Loucy (cell line): ENCODE measurements at regions not wholly inside any gene's neighbourhood (a gene's known extent, or its start where the extent isn't known, plus 50 kb on each side); places are given as distances from the start of the nearest gene placed in this dataset.

ENCODE experiments used
- H2AFZ ChIP-seq: fragments of 200-600 bp; sonication (generic); 2 replicates; pipeline ENCODE4 v1.6.0; 2016; ENCODE audit warnings: antibody characterized with exemption, mild to moderate bottlenecking, low read length, moderate library complexity
- H3F3A ChIP-seq: fragments of 200-600 bp; 2 replicates; pipeline ENCODE4 v1.6.0; 2016; ENCODE audit warnings: antibody characterized with exemption, low read depth, mild to moderate bottlenecking
- H3K27me3 ChIP-seq: fragments of 200-600 bp; sonication (generic); 2 replicates; pipeline ENCODE4 v1.6.1; 2014; ENCODE audit warnings: low read length, mild to moderate bottlenecking; ENCODE audit not compliant: insufficient read depth, poor library complexity, severe bottlenecking
- H3K36me3 ChIP-seq: fragments of 200-600 bp; sonication (generic); 2 replicates; pipeline ENCODE4 v1.6.1; 2016; ENCODE audit warnings: low read length; ENCODE audit not compliant: insufficient read depth
- H3K4me1 ChIP-seq: fragments of 200-600 bp; sonication (generic); 2 replicates; pipeline ENCODE4 v1.5.1; 2014; ENCODE audit warnings: low read length, mild to moderate bottlenecking; ENCODE audit not compliant: insufficient read depth, poor library complexity, severe bottlenecking
- H3K4me2 ChIP-seq: fragments of 200-600 bp; sonication (generic); 2 replicates; pipeline ENCODE4 v1.6.0; 2014; ENCODE audit warnings: antibody characterized with exemption, low read length, low read depth, mild to moderate bottlenecking; ENCODE audit not compliant: poor library complexity, severe bottlenecking
- H3K4me3 ChIP-seq: fragments of 200-600 bp; sonication (generic); 2 replicates; pipeline ENCODE4 v1.5.1; 2014; ENCODE audit warnings: low read length, mild to moderate bottlenecking, mixed read lengths; ENCODE audit not compliant: poor library complexity, severe bottlenecking
- H3K79me2 ChIP-seq: fragments of 200-600 bp; sonication (generic); 2 replicates; pipeline ENCODE4 v1.6.1; 2014; ENCODE audit warnings: low read length; ENCODE audit not compliant: insufficient read depth
- H3K9ac ChIP-seq: fragments of 200-600 bp; sonication (generic); 2 replicates; pipeline ENCODE4 v1.6.0; 2014; ENCODE audit warnings: mild to moderate bottlenecking, low read depth, low read length, moderate library complexity; ENCODE audit not compliant: poor library complexity, severe bottlenecking
- H3K9me2 ChIP-seq: fragments of 200-600 bp; sonication (generic); replicated peaks from 2 replicates; pipeline ENCODE4 v1.6.1; 2016; ENCODE audit warnings: low read depth, low read length, mixed read lengths
- H3K9me3 ChIP-seq: fragments of 200-600 bp; sonication (generic); 2 replicates; pipeline ENCODE4 v1.6.1; 2014; ENCODE audit warnings: mild to moderate bottlenecking, antibody characterized with exemption, low read length, low read depth; ENCODE audit not compliant: insufficient read depth
- H4K20me1 ChIP-seq: fragments of 200-600 bp; sonication (generic); 2 replicates; pipeline ENCODE4 v1.6.0; 2014; ENCODE audit warnings: antibody characterized with exemption, low read length, mild to moderate bottlenecking; ENCODE audit not compliant: insufficient read depth, poor library complexity, severe bottlenecking
- CTCF ChIP-seq: fragments of 200-600 bp; sonication (generic); conservative IDR thresholded peaks from 2 replicates; pipeline ENCODE4 v1.5.1; 2014; ENCODE audit warnings: mild to moderate bottlenecking, antibody characterized with exemption, low read length
- EZH2phosphoT487 ChIP-seq: fragments of 200-600 bp; IDR thresholded peaks from 2 replicates; pipeline ENCODE4 v1.6.1; 2018; ENCODE audit warnings: antibody characterized with exemption, mild to moderate bottlenecking, moderate library complexity, borderline replicate concordance

DNA sequence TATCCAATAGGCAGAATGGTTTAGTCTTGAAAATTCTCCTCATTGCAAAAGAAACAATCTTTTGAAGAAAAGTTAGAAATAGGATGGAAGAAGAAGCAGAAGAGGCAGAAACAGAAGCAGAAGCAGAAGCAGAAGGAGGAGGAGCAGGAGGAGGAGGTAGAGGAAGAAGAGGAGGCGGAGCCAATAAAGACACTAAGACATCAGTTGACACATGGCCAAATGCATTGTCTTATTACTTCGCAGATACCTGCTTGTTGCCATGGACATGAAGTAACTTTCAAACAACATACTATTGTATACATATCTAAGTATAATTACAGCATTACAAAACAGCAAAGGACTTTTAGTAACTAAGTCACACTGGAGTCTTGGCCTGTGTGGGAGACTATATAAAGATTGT lies 606.3 kb downstream of the METTL4 start:
- H3K27me3 ChIP-seq, result no peaks in the 10 kb centered on the region
- no peak overlapping the region for H3K4me3 ChIP-seq
- H3F3A ChIP-seq, result no peaks in the 10 kb centered on the region
- H3K4me1 ChIP-seq, result no peaks in the 10 kb centered on the region
- no peaks in the 10 kb centered on the region for H3K36me3 ChIP-seq
- H3K9me3 ChIP-seq, result no peaks in the 10 kb centered on the region
- no peak overlapping the region for H3K9ac ChIP-seq
- TF ChIP-seq CTCF (no peak), EZH2phosphoT487 (no peak)
- no peaks in the 10 kb centered on the region for H4K20me1 ChIP-seq
- H3K79me2 ChIP-seq, result no peaks in the 10 kb centered on the region
- 0 out of 2 replicates have a peak overlapping the region, but pooled peaks have one; percentile 41 for H2AFZ ChIP-seq
- H3K9me2 ChIP-seq, result no peaks in the 10 kb centered on the region
- H3K4me2 ChIP-seq, result no peak overlapping the region

GRCh38 chr18:1965541-1965940 lies 605.8 kb downstream of the METTL4 start:
- H3F3A ChIP-seq, result no peaks in the 10 kb centered on the region

GRCh38 chr18:1968801-1969498 lies 602.4 kb downstream of the METTL4 start:
- Histone ChIP-seq H3F3A (no peaks in the 10 kb centered on the region), H3K4me2 (no peak overlapping the region), H3K9ac (no peak overlapping the region), H2AFZ (no peak overlapping the region), H3K9me3 (no peaks in the 10 kb centered on the region), H3K36me3 (no peaks in the 10 kb centered on the region), H3K4me3 (no peak overlapping the region), H3K79me2 (no peaks in the 10 kb centered on the region), H3K4me1 (no peaks in the 10 kb centered on the region), H3K27me3 (no peaks in the 10 kb centered on the region), H4K20me1 (no peaks in the 10 kb centered on the region), H3K9me2 (no peaks in the 10 kb centered on the region)
- TF ChIP-seq CTCF (no peak), EZH2phosphoT487 (no peak)

More at GRCh38 chr18:1965541-1965940, 605.8 kb downstream of the METTL4 start:
- Histone ChIP-seq H3K27me3 (no peaks in the 10 kb centered on the region), H3K4me1 (no peaks in the 10 kb centered on the region), H2AFZ (0 out of 2 replicates have a peak overlapping the region, but pooled peaks have one; percentile 41), H3K36me3 (no peaks in the 10 kb centered on the region), H3K79me2 (no peaks in the 10 kb centered on the region), H3K9me2 (no peaks in the 10 kb centered on the region), H3K4me2 (no peak overlapping the region), H3K9ac (no peak overlapping the region), H3K4me3 (no peak overlapping the region), H3K9me3 (no peaks in the 10 kb centered on the region), H4K20me1 (no peaks in the 10 kb centered on the region)
- no peak for TF ChIP-seq EZH2phosphoT487
- TF ChIP-seq CTCF, result no peak
